ENCODE measurements at regions not wholly inside any gene's neighbourhood (a gene's known extent, or its start where the extent isn't known, plus 50 kb on each side); places are given as distances from the start of the nearest gene placed in this dataset.

DNA sequence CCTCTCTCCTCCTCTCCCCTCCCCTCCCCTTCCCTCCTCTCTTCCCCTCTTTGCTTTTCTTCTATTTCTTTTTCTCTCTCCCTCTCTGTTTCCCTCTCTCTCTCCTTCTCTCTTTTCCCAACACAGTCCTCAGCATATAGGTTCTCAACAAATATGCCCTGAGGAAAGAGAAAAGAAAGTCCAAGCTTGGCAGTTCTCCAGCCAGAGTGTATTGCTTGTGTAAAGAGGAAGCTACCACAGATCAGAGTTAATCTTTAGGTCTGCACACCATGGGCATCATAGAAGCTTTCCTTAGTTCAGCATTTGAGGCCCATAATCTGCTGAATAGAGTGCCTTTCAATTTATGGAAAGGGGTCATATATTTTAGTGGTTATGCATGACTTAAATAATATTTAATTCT, 382.8 kb upstream of the WWC1 start:
- Histone ChIP-seq H3K27me3 (ENCODE audit: insufficient read depth, low read length) (no peaks in the 10 kb centered on the region), H3K4me2 (ENCODE audit: insufficient read depth, low read length) (no peak overlapping the region), H3K36me3 (ENCODE audit: insufficient read depth, low read length) (no peaks in the 10 kb centered on the region), H2AFZ (ENCODE audit: low read length) (no peak overlapping the region), H3K27ac (ENCODE audit: low read depth, low read length) (no peak overlapping the region), H3K4me1 (ENCODE audit: insufficient read depth, low read length) (no peaks in the 10 kb centered on the region), H4K20me1 (ENCODE audit: insufficient read depth, low read length) (no peaks in the 10 kb centered on the region), H3K79me2 (ENCODE audit: insufficient read depth, low read length) (no peaks in the 10 kb centered on the region), H3K9me3 (ENCODE audit: low read depth, low read length) (no peaks in the 10 kb centered on the region), H3K4me3 (ENCODE audit: insufficient read depth, low read length) (no peak overlapping the region)
- DNase-seq (ENCODE audit: insufficient read length, low spot score, missing footprints) = no peak
- no peak for TF ChIP-seq CTCF (IDR thresholded peaks at IDR 0.05; ENCODE audit: extremely low read depth, low read depth, low read length)

GRCh38 chr5:167912941-167913665, 378.3 kb upstream of the WWC1 start:
- Histone ChIP-seq H3K36me3 (ENCODE audit: insufficient read depth, low read length) (no peaks in the 10 kb centered on the region), H3K4me1 (ENCODE audit: insufficient read depth, low read length) (no peaks in the 10 kb centered on the region), H2AFZ (ENCODE audit: low read length) (no peak overlapping the region), H3K9me3 (ENCODE audit: low read depth, low read length) (no peaks in the 10 kb centered on the region), H3K27ac (ENCODE audit: low read depth, low read length) (no peak overlapping the region), H3K4me2 (ENCODE audit: insufficient read depth, low read length) (no peak overlapping the region), H4K20me1 (ENCODE audit: insufficient read depth, low read length) (no peaks in the 10 kb centered on the region), H3K79me2 (ENCODE audit: insufficient read depth, low read length) (no peaks in the 10 kb centered on the region), H3K27me3 (ENCODE audit: insufficient read depth, low read length) (no peaks in the 10 kb centered on the region), H3K4me3 (ENCODE audit: insufficient read depth, low read length) (no peak overlapping the region)
- no peak for TF ChIP-seq CTCF (IDR thresholded peaks at IDR 0.05; ENCODE audit: extremely low read depth, low read depth, low read length)
- DNase-seq (ENCODE audit: insufficient read length, low spot score, missing footprints) = no peak

- no peaks in the 10 kb centered on the region for H3K9me3 ChIP-seq (ENCODE audit: low read depth, low read length)
- H3K79me2 ChIP-seq (ENCODE audit: insufficient read depth, low read length) = no peaks in the 10 kb centered on the region
- H3K36me3 ChIP-seq (ENCODE audit: insufficient read depth, low read length) = no peaks in the 10 kb centered on the region
- DNase-seq (ENCODE audit: insufficient read length, low spot score, missing footprints) = no peak
- no peaks in the 10 kb centered on the region for H4K20me1 ChIP-seq (ENCODE audit: insufficient read depth, low read length)
- H3K4me2 ChIP-seq (ENCODE audit: insufficient read depth, low read length) = no peak overlapping the region
- H3K4me1 ChIP-seq (ENCODE audit: insufficient read depth, low read length) = no peaks in the 10 kb centered on the region
- H3K27me3 ChIP-seq (ENCODE audit: insufficient read depth, low read length) = no peaks in the 10 kb centered on the region
- H2AFZ ChIP-seq (ENCODE audit: low read length) = no peak overlapping the region
- TF ChIP-seq CTCF (IDR thresholded peaks at IDR 0.05; ENCODE audit: extremely low read depth, low read depth, low read length) = no peak
- H3K27ac ChIP-seq (ENCODE audit: low read depth, low read length) = no peak overlapping the region
- no peak overlapping the region for H3K4me3 ChIP-seq (ENCODE audit: insufficient read depth, low read length)
These were observed 376.2 kb upstream of the WWC1 start for GRCh38 chr5:167915237-167915636.

GRCh38 chr5:167916261-167916691, 375.2 kb upstream of the WWC1 start:
- TF ChIP-seq CTCF (IDR thresholded peaks at IDR 0.05; ENCODE audit: extremely low read depth, low read depth, low read length) = no peak
- Histone ChIP-seq H3K4me3 (ENCODE audit: insufficient read depth, low read length) (no peak overlapping the region), H3K4me1 (ENCODE audit: insufficient read depth, low read length) (no peaks in the 10 kb centered on the region), H3K36me3 (ENCODE audit: insufficient read depth, low read length) (no peaks in the 10 kb centered on the region), H3K27ac (ENCODE audit: low read depth, low read length) (no peak overlapping the region), H3K27me3 (ENCODE audit: insufficient read depth, low read length) (no peaks in the 10 kb centered on the region), H4K20me1 (ENCODE audit: insufficient read depth, low read length) (no peaks in the 10 kb centered on the region), H2AFZ (ENCODE audit: low read length) (no peak overlapping the region), H3K4me2 (ENCODE audit: insufficient read depth, low read length) (no peak overlapping the region), H3K9me3 (ENCODE audit: low read depth, low read length) (no peaks in the 10 kb centered on the region), H3K79me2 (ENCODE audit: insufficient read depth, low read length) (no peaks in the 10 kb centered on the region)
- DNase-seq (ENCODE audit: insufficient read length, low spot score, missing footprints) = no peak
